Left ventricle myocardium superior (tissue), 1 donor: ENCODE measurements at regions not wholly inside any gene's neighbourhood (a gene's known extent, or its start where the extent isn't known, plus 50 kb on each side); places are given as distances from the start of the nearest gene placed in this dataset.

Experiments
- ATAC-seq: fragments of 200-7000 bp; cut with Tn5 transposase; one replicate; pipeline ENCODE4 v1.9.1; 2020; ENCODE audit warnings: mild to moderate bottlenecking, moderate library complexity
- DNase-seq: peaks from one replicate; pipeline ENCODE4 v3.0.0-alpha.2; 2020
- intact Hi-C: fragments of 100-400 bp; cut with micrococcal nuclease; formaldehyde crosslinking; loops from one replicate; pipeline ENCODE4 v1.11.0; 2022
- donor health status: DM: no; HTN: yes; CAD: no; lungs with severe emphysema.

GRCh38 chr2:40556739-40557138 is 104.8 kb upstream of the SLC8A1 start:
- intact Hi-C loops, result loop anchor here (10.0 kb wide), 1 partner anchor 642 kb away; no protein-coding TSS in a partner anchor
- ATAC-seq (no peak), DNase-seq (no peak)

- no peak for DNase-seq
- intact Hi-C loops, result loop anchor here (10.0 kb wide), 1 partner anchor 644 kb away; no protein-coding TSS in a partner anchor
- no peak for ATAC-seq
These were observed 106.9 kb upstream of the SLC8A1 start for GRCh38 chr2:40558761-40559160.

- intact Hi-C loops, result loop anchor here (10.0 kb wide), 1 partner anchor 644 kb away; no protein-coding TSS in a partner anchor
These were observed 107.3 kb upstream of the SLC8A1 start for GRCh38 chr2:40559175-40559574.

GRCh38 chr2:40564184-40564583 is 112.3 kb upstream of the SLC8A1 start:
- ATAC-seq (no peak), DNase-seq (no peak)
- intact Hi-C loops, result no loop called here

More at GRCh38 chr2:40559175-40559574, 107.3 kb upstream of the SLC8A1 start:
- ATAC-seq (no peak), DNase-seq (no peak)

- DNase-seq (no peak), ATAC-seq (no peak)
- intact Hi-C loops, result no loop called here
These were observed 127.4 kb upstream of the SLC8A1 start for GRCh38 chr2:40579247-40579646.

GRCh38 chr2:40584432-40584831 is 132.5 kb upstream of the SLC8A1 start:
- no peak for DNase-seq
- intact Hi-C loops, result no loop called here
- ATAC-seq, result no peak

GRCh38 chr2:40591774-40592173 is 139.9 kb upstream of the SLC8A1 start:
- intact Hi-C loops, result no loop called here
- ATAC-seq (peak; percentile 69), DNase-seq (no peak)

GRCh38 chr2:40592218-40592617 is 140.3 kb upstream of the SLC8A1 start:
- intact Hi-C loops, result no loop called here
- DNase-seq (no peak), ATAC-seq (peak; percentile 66)

- intact Hi-C loops, result no loop called here
- no peak for ATAC-seq
These were observed 155.0 kb upstream of the SLC8A1 start for GRCh38 chr2:40606862-40607261.

GRCh38 chr2:40611196-40611595 is 159.3 kb upstream of the SLC8A1 start:
- no peak for DNase-seq
- intact Hi-C loops, result no loop called here
- no peak for ATAC-seq

More at GRCh38 chr2:40606862-40607261, 155.0 kb upstream of the SLC8A1 start:
- no peak for DNase-seq

GRCh38 chr2:40625849-40626248 is 174.0 kb upstream of the SLC8A1 start:
- ATAC-seq, result no peak
- intact Hi-C loops, result no loop called here
- DNase-seq, result no peak

GRCh38 chr2:40628556-40628955 is 176.7 kb upstream of the SLC8A1 start:
- ATAC-seq, result no peak
- intact Hi-C loops, result no loop called here

GRCh38 chr2:40629768-40630434 is 178.0 kb upstream of the SLC8A1 start:
- DNase-seq, result no peak
- no peak for ATAC-seq
- intact Hi-C loops, result no loop called here

More at GRCh38 chr2:40628556-40628955, 176.7 kb upstream of the SLC8A1 start:
- no peak for DNase-seq

GRCh38 chr2:40639320-40639719 is 187.4 kb upstream of the SLC8A1 start:
- peak; percentile 86 for ATAC-seq
- intact Hi-C loops, result no loop called here
- peak; percentile 26 for DNase-seq

- DNase-seq (no peak), ATAC-seq (no peak)
- intact Hi-C loops, result no loop called here
These were observed 190.3 kb upstream of the SLC8A1 start for GRCh38 chr2:40642237-40642636.

GRCh38 chr2:40642726-40643125 is 190.8 kb upstream of the SLC8A1 start:
- DNase-seq (no peak), ATAC-seq (no peak)
- intact Hi-C loops, result no loop called here

GRCh38 chr2:40646642-40647041 is 194.8 kb upstream of the SLC8A1 start:
- ATAC-seq, result no peak
- no peak for DNase-seq
- intact Hi-C loops, result no loop called here

- ATAC-seq, result no peak
- no peak for DNase-seq
- intact Hi-C loops, result no loop called here
These were observed 200.3 kb upstream of the SLC8A1 start for GRCh38 chr2:40652155-40652554.

- ATAC-seq (no peak), DNase-seq (no peak)
- intact Hi-C loops, result no loop called here
These were observed 201.9 kb upstream of the SLC8A1 start for GRCh38 chr2:40653829-40654228.

GRCh38 chr2:40654346-40654745 is 202.5 kb upstream of the SLC8A1 start:
- DNase-seq (no peak), ATAC-seq (no peak)
- intact Hi-C loops, result no loop called here

GRCh38 chr2:40658941-40659340 is 207.1 kb upstream of the SLC8A1 start:
- ATAC-seq (no peak), DNase-seq (no peak)
- intact Hi-C loops, result no loop called here
